Stimulated activated CD8-positive, alpha-beta memory T cell treated with anti-CD3 and anti-CD28 coated beads, Interleukin-7, amount 100 ng/mL, for 1 hour (primary cell): ENCODE measurements at regions not wholly inside any gene's neighbourhood (a gene's known extent, or its start where the extent isn't known, plus 50 kb on each side); places are given as distances from the start of the nearest gene placed in this dataset.
"Not testable (repeated sequence)": the region's sequence is repeated elsewhere in the genome, so short reads cannot be mapped to it uniquely, and the experiment has no call there.

Experiments
- DNase-seq, 2 donors: peaks; one replicate each; pipeline ENCODE4 v3.0.0-alpha.2; 2020; ENCODE audit warnings: low read depth in 2 of 2

DNA sequence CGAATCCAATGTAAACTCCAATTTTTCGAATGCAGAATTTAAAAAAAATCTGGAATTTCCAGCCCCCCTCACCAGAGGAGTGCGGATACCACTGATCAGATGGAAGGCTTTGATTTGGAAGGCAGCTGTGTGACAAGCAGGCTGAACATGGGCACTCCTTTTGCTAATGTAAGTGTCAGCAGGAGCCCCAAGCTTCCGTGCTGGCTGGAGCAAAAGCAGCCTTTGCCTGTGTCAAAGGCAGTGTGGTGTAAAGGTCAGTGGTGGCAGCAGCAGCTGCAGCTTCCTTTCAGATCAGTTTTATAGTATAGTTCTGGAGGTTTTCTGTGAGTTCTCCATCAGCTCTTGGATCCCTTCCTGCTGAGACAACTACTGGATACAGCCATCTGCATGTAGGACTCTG, 259.9 kb downstream of the CTH start:
- DNase-seq, result no peak

DNA sequence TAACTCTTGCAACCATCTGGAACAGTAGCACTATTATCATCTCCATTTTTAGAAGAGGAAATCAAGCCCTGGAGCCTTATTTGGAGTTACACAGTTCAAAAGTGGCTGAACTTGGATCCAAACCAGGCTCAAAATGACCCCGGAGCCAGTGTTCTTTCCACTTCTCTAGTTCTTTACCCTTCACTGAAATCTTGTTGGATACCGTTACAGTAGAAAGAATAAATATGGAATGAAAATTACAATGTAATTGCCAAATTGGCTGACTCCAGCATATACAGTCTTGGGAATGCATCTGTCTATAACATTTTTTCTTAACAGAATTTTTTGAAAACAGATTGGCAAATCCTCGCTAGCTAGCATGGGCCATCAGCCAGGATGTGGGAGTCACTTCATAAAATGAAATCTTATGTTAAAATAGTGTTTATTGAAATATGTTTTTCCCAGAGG, 261.4 kb downstream of the CTH start:
- no peak for DNase-seq

DNA sequence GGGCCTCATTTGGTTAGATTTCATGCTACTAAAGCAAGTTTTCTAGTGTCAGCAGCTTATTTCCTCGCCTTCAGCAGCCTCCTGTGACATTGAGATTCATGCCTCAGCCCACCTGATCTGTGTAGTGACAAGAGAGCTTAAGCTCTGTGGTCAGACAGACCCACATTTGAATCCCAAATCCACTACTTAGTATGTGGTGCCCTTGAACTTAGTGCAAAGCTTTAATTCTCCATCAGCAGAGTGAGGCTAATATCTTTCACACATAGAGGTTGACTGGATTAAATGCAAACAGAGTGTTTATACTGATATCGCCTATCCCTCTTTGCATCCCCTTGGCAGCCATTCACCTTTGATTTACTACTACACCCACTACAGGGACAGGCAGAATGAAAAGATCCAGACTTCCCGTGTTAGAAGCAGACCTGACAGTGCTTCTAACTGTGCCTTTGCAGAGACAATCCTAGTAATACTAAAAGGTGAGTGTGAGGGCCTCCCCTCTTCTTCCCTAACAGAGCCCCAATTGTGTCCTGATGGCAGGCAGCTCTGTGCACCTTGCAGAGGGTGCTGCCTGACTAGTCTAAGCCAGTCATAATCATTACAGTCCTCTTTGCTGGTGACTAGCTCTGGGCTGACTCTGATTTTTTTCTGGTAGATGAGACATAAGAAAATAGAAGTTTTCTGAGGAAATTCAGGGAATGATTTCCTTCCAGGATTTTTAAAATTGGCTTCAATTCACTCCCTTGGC, 264.0 kb downstream of the CTH start:
- no peak for DNase-seq

DNA sequence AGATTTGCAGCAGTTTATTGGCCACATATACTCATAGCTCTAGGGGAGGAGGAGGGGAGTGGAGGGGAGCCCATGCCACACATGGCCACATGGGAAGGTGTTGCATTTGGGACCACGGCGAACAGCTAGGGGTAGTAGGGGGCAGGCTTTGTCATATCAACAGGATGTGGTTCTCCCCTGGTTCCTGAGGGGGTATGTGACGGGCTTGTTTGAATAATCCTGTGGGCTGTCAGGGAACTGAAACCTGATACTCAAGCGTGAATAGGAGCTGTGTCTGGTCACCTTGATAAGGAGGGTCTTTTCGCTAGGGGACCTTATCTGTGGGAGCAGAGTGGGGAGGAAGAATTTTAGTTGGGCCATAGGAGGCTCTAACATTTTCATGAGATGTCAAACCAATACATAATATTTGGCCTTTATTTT, 264.7 kb downstream of the CTH start:
- DNase-seq, result no peak

DNA sequence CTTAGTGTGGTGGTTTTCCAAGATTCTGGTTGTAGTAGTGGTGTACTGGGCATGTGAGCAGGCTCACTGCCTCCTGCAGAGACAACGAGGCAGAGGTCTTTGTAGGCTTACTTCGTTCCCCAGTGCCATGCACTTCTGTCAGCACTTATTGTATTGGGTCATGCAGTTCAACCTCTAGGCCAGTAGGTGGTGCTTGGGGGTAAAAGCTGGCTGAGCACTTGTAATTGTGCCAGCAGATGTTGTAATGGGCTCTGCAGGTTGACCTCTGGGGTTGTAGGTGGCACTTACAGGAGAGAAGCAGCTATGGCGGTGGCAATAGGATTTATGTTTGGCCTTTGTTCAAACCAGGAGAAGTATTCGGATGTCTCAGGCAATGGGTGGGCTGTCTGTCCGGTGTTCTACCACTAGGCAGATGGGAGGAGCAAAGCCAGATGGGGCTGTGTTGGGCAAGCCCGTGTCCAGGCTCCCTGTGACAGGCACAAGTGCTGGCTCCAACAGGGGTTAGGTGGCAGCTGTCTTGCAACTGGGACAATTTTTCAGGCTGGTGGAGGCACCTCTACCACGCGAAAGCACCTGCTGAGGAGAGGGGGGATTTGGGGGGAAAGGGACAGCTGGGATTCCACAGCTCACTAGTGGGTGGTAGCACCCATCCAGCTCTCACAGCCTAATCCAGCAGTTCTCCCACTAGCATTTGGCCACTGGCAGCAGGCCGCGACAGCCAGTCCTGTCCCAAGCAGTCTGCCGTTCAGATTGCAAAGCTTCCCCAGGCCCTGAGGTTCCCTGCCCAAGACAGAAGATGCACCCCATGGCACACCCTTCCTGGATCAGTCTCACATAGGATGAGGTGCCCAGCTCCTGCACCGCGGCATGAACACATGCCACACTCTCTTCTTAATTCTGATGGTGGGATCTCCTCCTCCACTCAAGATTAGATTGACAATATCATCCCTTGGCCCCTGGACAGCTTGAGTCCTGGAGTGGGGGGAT, 274.5 kb downstream of the CTH start:
- DNase-seq, result peak in 1 of 2 donors; percentile 10

DNA sequence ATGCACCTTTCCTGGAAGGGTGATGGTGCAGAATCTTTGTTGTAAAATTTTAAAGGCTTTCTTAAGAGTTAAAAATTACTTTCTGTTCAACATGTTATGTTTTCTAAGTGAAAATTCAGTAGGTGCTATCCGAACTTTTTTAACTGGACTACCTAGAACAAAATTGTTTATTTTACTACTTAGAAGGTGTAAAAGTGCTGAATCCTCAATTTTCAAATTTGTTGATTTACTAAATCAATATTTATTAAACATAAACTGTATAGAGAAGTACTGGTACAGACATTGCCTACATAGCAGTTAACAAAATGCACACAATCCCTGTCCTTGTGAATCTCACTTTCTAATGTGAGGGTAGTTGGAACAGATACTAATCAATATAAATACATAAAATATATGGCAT, 277.5 kb downstream of the CTH start:
- DNase-seq, result no peak

DNA sequence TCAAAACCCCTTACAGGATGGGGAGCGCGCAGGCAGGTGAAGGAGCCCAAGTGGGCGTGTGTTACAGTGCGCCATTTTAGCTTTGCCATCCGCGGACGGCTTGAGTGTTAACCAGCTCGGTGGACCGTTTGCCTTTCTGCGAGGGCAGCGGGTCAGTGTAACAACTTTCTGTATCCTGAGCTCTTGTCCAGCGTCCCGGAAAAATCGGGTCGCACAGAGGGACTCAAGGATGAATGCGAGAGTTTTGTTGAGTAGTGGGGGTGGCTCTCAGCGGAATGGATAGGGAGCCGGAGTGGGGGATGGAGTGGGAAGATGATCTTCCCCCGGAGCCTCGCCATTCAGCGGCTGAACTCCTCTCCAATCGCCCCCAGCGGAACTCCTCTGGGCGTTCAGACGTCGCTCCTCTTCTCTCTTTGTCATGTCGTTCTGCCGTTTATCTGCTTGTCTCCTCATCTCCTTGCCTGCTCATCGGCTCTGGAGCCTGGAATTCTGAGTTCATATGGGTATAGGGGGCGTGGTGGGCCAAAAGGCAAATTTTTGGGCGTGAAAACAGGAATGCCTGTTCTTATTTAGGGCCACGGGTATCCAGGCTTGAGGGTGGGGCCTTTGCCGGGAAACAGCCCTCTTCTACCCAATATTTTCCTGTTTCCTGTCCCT, 295.4 kb downstream of the CTH start:
- DNase-seq, result no peak

DNA sequence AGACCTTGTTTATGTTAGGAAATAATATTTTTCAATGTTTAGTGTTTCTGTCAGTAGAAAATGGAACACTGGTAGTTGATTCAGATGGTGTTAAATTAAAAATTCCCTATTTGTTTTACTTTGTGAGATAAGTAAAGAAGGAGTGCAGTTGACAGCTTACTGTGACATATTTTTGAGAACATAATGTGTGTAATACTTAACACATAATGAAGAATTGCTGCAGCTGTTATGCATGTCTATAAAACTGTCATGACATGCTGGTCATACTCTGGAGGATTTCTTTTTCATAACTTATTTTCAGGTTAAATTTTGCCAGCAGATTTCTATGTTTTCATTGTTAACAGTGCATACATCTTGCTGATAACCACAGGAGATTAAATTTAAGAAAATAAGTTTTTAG, 296.1 kb downstream of the CTH start:
- DNase-seq, result no peak

DNA sequence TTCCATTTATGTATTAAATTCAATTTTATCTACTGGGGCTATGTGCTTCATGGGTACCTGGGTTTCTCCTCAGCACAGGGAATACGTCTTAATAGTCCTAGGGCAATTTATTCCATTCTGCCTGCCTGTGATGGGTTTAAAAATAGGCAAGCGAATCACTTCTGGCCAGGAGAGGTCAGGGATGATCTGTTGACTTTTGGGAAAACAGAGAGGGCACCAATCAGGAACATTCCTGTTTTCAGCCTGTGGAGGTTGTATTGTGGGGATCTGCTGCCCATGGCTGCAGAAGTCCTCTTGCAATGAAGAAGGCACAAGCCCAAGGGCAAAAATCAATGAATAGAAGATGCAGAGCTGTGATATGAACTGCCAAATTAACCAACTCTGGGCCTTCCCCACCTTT, 303.1 kb downstream of the CTH start:
- DNase-seq, result no peak

DNA sequence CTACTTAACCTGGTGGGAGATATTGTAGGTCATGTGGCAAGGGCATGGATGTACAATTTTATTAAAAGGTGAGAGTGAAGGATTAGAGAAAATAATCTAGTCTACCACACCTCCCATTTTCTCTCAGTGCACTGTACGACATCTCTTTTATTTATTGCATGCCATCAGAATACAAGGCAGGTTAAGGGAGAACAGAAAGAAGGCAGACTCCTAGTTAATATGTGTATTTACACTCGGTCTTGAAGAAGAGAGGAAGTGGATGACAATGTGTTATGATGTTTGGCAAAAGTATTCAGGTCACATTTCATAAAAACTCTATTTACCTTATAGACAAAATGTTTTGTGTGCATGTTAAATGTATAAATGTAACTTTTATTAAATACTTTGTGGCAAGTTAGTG, 306.1 kb downstream of the CTH start:
- DNase-seq, result no peak

DNA sequence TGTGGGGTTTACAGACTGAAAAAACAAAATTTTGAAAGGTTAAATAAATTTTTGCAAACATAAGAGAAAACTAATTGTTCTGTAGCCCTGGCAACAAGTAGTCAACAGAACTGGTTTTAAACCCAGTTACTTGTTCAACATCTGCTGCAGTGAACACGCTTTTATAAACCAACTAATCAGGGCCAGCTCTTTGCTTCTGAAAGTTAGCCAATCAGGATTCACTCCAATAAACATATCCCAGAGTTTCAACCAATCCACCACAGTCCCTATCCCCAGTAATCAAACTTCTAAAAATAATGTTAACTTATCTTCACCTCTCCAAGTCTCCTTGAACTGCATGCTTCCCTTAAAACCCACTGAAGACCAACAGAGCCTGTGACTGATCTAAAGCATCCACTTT, 306.6 kb downstream of the CTH start:
- DNase-seq, result no peak

DNA sequence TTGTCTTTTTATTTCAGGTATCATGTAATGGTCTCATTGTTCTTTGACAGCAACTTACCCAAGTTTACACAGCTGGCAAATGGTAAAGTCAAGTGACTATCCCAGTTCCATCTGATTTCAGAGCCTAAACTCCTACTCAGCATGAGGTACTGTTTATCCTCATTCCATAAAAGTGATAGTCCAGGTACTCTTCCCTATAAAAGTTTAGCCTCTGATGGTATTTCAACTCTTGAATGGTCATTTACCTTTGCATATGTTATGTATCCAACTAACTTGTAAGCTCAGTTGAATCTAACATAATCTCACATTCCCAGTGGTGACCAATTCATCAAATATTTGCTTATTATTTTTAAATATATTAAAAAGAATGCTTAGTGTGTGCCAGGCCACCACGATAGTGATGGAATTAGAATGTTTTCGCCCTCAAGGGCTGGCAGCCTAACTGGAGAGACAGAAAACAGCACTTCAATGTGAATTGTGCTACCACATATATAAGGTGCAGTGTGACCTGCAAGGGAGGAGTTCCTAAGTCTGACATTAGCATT, 307.1 kb downstream of the CTH start:
- no peak for DNase-seq

DNA sequence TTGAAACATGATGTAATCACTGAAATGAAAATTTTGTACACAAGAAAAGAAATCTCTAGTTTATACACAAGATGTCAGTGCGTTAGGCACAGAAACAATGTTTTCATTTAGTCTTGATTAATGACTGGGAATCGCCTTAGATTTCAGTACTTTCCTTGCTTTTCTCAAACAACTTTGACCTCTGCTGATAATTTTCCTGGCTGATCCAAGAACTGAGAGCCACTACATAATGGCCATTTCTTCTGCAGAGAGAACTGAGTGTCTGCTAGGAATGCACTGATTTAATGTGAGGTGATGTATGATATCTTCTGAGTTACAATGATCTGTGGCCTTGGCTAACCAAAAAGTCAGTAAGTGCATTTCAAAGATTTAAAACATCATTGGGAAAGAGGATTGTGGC, 308.1 kb downstream of the CTH start:
- no peak for DNase-seq

DNA sequence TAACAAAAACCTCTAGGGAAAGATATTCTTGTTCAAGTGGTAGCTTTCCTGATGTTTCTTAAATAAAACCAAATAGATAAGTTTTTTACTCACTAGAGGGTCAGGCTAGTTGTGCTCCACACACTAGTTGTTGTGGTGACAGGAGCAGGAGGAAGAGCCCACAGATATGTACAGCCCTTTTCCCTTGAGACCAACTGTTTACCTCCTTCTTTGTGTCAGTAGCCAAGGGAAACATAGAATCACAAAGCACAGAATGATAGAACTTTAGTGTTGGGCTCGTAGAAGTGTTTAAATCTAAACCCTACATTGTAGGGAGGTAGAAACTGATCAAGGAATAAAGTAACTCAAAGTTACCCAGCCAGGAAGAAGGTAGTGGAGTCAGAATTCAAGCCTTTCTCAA, 309.0 kb downstream of the CTH start:
- no peak for DNase-seq

DNA sequence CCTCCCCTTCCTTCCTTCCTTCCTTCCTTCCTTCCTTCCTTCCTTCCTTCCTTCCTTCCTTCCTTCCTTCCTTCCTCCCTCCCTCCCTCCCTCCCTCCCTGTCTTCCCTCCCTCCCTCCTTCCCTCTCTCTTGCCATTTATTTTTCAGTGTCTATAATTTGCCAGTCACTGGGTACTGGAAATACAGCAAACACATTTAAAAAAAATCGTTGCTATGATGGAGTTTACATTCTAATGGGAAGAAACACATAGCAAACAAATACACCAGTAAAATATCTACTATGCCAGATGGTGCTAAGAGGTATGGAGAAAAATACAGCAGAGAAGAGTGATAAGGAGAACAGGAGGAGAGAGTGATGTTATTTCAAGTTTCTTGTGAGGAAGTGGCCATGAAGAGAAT, 309.5 kb downstream of the CTH start:
- no peak for DNase-seq

DNA sequence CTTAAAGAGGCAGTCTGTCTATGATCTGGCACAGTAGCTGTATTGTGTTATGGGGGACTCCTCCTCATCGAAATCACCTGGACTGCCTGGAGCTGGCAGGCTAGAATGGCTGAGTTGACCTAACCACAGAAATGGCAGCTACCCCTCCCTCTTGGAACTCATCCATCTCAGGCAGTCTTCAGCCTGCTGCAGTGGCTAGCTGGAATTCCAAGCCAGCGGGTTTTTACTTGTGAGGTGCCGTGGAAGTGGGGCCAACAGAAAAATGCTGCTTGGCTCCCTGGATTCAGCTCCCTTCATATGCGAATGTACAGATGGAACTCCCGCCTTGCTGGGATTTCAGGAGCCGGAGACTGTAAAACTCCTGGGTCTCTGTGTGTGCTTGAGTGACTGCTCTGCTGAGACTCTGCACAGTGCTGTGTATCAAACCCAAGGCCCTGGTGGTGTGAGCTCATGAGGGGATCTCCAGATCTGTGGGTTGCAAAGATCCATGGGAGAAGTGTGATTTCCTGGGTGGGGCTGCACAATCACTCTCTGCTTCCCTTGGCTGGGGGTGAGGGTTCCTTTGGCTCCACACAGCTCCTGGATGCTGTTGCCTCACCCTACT, 316.9 kb downstream of the CTH start:
- DNase-seq, result no peak

DNA sequence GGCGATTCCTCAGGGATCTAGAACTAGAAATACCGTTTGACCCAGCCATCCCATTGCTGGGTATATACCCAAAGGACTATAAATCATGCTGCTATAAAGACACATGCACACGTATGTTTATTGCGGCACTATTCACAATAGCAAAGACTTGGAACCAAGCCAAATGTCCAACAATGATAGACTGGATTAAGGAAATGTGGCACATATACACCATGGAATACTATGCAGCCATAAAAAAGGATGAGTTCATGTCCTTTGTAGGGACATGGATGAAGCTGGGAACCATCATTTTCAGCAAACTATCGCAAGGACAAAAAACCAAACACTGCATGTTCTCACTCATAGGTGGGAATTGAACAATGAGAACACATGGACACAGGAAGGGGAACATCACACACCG, 311.1 kb downstream of the PTGER3 start:
- DNase-seq, result not testable (repeated sequence)

DNA sequence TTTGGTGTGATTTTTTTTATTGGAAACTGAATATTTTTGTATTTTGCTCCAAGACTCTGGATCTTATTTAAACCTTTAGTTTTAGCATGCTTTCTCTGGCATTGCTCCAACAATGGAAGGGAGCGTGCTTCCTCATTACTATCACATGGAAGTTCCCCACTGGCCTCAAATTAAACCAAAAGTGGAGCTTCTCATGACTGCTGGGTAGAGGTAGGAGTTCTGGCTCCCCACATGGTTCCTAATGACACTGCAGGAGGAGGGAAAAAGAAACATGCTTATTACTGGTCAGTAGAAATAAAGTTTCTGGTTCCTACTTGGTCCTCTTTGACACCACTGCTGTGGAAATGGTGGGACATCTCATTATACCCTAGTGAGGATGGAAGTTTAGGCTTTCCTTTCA, 310.5 kb downstream of the PTGER3 start:
- DNase-seq, result no peak

DNA sequence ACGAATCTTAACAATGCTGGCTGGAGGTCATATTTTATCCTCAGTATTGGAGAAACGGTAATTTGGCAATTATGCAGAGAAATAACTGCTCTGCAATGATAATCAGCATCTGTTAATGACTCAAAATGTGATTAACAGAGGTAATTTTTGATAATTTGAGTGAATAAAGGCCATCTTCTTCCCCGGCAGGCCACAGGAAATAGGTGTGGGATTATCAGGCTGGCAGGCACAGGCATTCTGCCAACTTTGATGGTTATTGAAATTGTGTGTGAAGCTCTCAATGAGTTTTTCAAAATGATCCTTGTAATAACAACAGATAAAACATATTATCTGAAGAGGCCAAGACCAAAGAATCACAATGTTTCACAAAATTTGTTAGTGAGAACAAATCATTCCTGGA, 309.0 kb downstream of the PTGER3 start:
- DNase-seq, result no peak

DNA sequence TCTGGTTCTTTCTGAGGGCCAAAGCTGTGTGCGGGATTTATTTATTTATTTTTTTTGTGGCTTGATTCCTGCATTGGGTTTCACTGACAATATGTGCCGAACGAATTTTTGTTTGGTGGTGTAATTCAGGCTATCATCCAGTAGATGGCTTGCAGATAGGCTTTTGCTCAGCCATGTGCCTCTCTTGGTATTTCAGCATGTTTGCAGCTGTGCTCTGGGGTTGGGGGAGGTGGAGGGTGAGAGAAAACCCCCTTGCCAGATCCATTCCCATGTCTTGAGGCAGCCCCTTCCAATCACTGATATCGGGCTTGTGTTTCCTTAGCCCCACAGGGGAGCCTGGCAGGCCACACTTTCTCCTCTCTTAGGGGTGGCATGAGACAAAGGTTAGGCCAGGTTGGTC, 302.4 kb downstream of the PTGER3 start:
- DNase-seq, result no peak

DNA sequence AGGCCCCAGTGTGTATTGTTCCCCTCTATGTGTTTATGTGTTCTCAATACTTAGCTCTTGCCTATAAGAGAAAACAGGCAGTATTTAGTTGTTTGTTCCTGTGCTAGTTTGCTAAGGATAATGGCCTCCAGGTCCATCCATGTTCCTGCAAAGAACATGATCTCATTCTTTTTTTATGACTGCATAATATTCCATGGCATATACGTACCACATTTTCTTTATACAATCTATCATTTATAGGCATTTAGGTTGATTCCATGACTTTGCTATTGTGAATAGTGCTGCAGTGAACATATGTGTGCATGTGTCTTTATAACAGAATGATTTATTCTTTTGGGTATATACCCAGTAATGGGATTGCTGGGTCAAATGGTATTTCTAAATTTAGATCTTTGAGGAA, 301.6 kb downstream of the PTGER3 start:
- DNase-seq, result not testable (repeated sequence)

DNA sequence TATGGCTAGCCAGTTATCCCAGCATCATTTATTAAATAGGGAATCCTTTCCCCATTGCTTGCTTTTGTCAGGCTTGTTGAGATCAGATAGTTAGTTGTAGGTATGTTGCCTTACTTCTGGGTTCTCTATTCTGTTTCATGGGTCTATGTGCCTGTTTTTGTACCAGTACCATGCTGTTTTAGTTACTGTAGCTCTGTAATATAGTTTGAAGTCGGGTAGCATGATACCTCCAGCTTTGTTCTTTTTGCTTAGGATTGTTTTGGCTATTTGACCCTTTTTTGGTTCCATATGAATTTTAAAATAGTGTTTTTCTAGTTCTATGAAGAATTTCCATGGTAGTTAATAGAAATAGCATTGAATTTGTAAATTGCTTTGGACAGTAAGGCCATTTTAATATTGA, 300.5 kb downstream of the PTGER3 start:
- DNase-seq, result not testable (repeated sequence)
